Esophagus squamous epithelium (tissue), 5 donors: ENCODE measurements at regions not wholly inside any gene's neighbourhood (a gene's known extent, or its start where the extent isn't known, plus 50 kb on each side); places are given as distances from the start of the nearest gene placed in this dataset.

Source experiments
- DNase-seq: peaks from one replicate; lab custom pipeline; 2025; lab: John Stamatoyannopoulos, UW
- H3K27ac ChIP-seq, 4 donors: fragments of 200-600 bp; sonication (generic); one replicate each; pipeline ENCODE4 v1.5.1; 2016 to 2019; ENCODE audit warnings: mild to moderate bottlenecking in 1 of 4
- H3K27me3 ChIP-seq, 4 donors: fragments of 200-600 bp; sonication (generic); 1 replicate in 3 of 4; 2 replicates in 1 of 4; pipeline versions ENCODE4 v1.5.1 to v1.6.0; 2017 to 2021; ENCODE audit warnings: antibody characterized with exemption in 1 of 4
- H3K36me3 ChIP-seq, 3 donors: fragments of 200-600 bp; sonication (generic); one replicate each; pipeline ENCODE4 v1.5.1; 2016 to 2019
- H3K4me1 ChIP-seq, 3 donors: fragments of 200-600 bp; sonication (generic); one replicate each; pipeline ENCODE4 v1.5.1; 2017 to 2019
- H3K4me3 ChIP-seq, 4 donors: fragments of 200-600 bp; sonication (generic); 1 replicate in 3 of 4; 2 replicates in 1 of 4; pipeline ENCODE4 v1.5.1; 2016 to 2019; ENCODE audit warnings: mild to moderate bottlenecking in 2 of 4, moderate library complexity in 1 of 4
- H3K9me3 ChIP-seq, 3 donors: fragments of 200-600 bp; sonication (generic); one replicate each; pipeline ENCODE4 v1.5.1; 2016 to 2019
- CTCF ChIP-seq, 6 experiments: fragments of 450-650 bp in 4 of 6; fragments of 200-600 bp in 2 of 6; sonication (generic) in 2 of 6; IDR thresholded peaks; one replicate each; pipeline ENCODE4 v1.5.1; 2016 to 2019; ENCODE audit warnings: antibody characterized with exemption in 6 of 6, mild to moderate bottlenecking in 4 of 6, moderate library complexity in 4 of 6
- POLR2A ChIP-seq, 4 donors: fragments of 450-650 bp; IDR thresholded peaks; one replicate each; pipeline ENCODE4 v1.6.1; 2017; ENCODE audit warnings: antibody characterized with exemption in 4 of 4, mild to moderate bottlenecking in 4 of 4, moderate library complexity in 3 of 4
- WGBS, 2 donors: methylation state at CpG; one replicate each; pipeline ENCODE4 v1.1.5; 2018; 5-methylcytosine and 5-hydroxymethylcytosine counted together
- intact Hi-C: fragments of 100-400 bp; cut with DNase I; formaldehyde crosslinking; loops from one replicate; pipeline ENCODE4 v1.15.0; 2022
- donor health status: DM: yes; HTN: yes; CAD: no.

- intact Hi-C loops = no loop called here
- peaks cover 8 to 26% (median 11%) of the 10 kb centered on the region in 3 donors for H3K4me1 ChIP-seq
- peak overlapping the region in 3 of 4 donors; percentile 54 to 73 (median 62) for H3K27ac ChIP-seq
- DNase-seq = no peak
- 80 to 84% methylated on average over 3 of the region's 3 CpGs for WGBS, 2 donors
- H3K9me3 ChIP-seq = no peaks in the 10 kb centered on the region
- TF ChIP-seq CTCF (IDR thresholded peaks at IDR 0.05) (no peak), POLR2A (IDR thresholded peaks at IDR 0.05) (no peak)
- H3K4me3 ChIP-seq = no peak overlapping the region
- no peaks in the 10 kb centered on the region for H3K36me3 ChIP-seq
- no peaks in the 10 kb centered on the region for H3K27me3 ChIP-seq
Observed at GRCh38 chr12:47378222-47378582, 298.4 kb upstream of the AMIGO2 start.

DNA sequence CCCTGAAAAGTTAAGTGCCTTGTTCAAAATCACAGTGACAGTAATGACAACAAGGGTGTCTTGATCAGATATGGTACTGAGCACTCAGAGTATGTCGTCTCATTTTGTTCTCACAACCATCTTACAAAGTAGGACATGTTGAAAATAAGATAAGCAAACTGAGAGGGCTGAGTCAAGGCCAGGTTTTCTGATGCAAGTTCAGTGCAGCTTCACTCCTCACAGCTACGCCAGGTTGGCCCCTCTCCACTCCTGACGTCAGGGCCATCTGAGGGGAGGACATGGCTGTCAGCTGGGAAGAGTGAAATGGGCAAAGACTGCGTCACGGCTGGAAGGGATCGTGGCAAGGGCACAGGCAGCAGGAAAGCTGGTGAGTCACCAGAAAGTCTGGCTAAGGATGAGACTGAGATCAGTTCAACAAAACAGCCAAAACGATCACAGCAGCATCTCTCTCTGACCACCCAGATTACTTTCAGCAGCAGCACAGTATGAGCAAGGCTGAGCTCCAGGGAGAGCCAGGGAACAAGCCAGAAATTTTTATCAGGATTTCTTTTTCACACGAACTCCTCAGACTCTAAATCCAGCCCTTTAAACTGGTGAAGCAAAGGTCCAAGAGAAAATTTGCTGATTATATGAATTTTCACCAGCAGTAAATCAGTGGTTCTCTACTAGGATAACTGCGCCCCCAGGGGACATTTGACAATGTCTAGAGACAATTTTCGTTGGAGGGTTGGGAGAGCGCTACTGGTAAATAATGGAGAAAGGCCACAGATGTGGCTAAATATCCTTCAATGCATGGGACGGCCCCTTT, 297.9 kb upstream of the AMIGO2 start:
- no peak overlapping the region for H3K4me3 ChIP-seq
- no peak for TF ChIP-seq POLR2A (IDR thresholded peaks at IDR 0.05)
- no peak for TF ChIP-seq CTCF (IDR thresholded peaks at IDR 0.05)
- intact Hi-C loops = no loop called here

GRCh38 chr12:47376927-47377326, 297.2 kb upstream of the AMIGO2 start:
- intact Hi-C loops = no loop called here

More for the DNA sequence above, 297.9 kb upstream of the AMIGO2 start:
- Histone ChIP-seq H3K27ac (peak overlapping the region in 3 of 4 donors; percentile 54 to 73 (median 62)), H3K4me1 (peaks cover 8 to 26% (median 11%) of the 10 kb centered on the region in 3 donors), H3K9me3 (no peaks in the 10 kb centered on the region), H3K36me3 (no peaks in the 10 kb centered on the region), H3K27me3 (no peaks in the 10 kb centered on the region)
- DNase-seq = peak; percentile 13
- 47 to 48% methylated on average over 8 to 11 of the region's 12 CpGs for WGBS, 2 donors

DNA sequence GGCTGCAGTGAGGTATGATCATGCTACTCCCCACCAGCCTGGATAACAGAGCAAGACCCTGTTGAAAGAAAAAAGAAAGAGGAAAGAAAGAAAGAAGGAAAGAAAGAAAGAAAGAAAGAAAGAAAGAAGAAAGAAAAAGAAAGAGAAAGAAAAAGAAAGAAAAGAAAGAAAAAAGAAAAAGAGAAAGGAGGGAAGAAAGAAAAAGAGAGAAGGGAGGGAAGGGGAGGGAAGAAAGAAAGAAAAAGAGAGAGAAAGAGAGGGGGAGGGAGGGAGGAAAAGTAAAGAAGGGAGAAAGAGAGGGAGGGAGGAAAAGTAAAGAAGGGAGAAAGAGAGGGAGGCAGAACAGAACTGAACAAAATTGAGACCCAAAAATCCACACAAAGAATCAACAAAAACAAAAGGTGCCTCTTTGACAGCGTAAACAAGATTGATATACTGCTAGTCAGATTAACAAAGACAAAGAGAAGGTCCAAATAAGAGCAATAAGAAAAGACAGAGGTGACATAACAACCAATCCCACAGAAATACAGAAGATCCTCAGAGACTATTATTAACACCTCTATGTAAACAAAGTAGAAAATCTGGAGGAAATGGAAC, 293.9 kb upstream of the AMIGO2 start:
- Histone ChIP-seq H3K27ac (no peak overlapping the region), H3K4me1 (peaks cover 8 to 30% (median 11%) of the 10 kb centered on the region in 3 donors), H3K27me3 (no peaks in the 10 kb centered on the region), H3K9me3 (no peaks in the 10 kb centered on the region), H3K4me3 (no peak overlapping the region), H3K36me3 (no peaks in the 10 kb centered on the region)
- intact Hi-C loops = no loop called here
- no peak for TF ChIP-seq CTCF (IDR thresholded peaks at IDR 0.05)
- 68 to 100% methylated on average over 1 of the region's 1 CpG for WGBS, 2 donors
- DNase-seq = no peak

More at GRCh38 chr12:47376927-47377326, 297.2 kb upstream of the AMIGO2 start:
- Histone ChIP-seq H3K4me1 (peaks cover 8 to 26% (median 11%) of the 10 kb centered on the region in 3 donors), H3K27me3 (no peaks in the 10 kb centered on the region), H3K36me3 (no peaks in the 10 kb centered on the region), H3K4me3 (no peak overlapping the region), H3K27ac (peak overlapping the region in 3 of 4 donors; percentile 54 to 73 (median 60)), H3K9me3 (no peaks in the 10 kb centered on the region)
- no peak for DNase-seq
- 77 to 84% methylated on average over 6 of the region's 6 CpGs for WGBS, 2 donors
- no peak for TF ChIP-seq CTCF (IDR thresholded peaks at IDR 0.05)
- no peak for TF ChIP-seq POLR2A (IDR thresholded peaks at IDR 0.05)

DNA sequence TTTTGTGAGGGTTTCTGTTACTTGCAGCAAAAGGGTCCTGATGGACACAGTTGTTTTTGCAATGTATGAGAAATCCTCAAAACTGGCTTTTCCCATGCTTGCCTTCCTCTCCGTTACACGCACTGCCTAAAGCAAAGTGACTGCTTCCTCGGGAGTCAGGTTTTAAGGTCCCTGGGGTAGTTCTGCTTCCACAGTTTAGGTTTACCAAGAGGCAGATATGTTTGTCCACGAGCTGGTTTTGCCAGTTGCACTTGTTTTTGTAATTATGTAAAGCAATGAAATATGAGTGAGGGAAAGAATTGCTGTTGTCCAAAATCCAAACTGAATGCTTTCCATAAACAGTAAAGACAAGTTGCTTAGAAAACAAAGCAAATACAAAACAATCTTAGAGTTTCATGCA, 290.7 kb upstream of the AMIGO2 start:
- WGBS, 2 donors = 42 to 54% methylated on average over 4 of the region's 4 CpGs
- peaks cover 0 to 10% (median 0%) of the 10 kb centered on the region in 3 donors for H3K4me1 ChIP-seq
- no peak for DNase-seq

More for the DNA sequence above, 290.7 kb upstream of the AMIGO2 start:
- no peaks in the 10 kb centered on the region for H3K27me3 ChIP-seq
- H3K27ac ChIP-seq = no peak overlapping the region
- no peak overlapping the region for H3K4me3 ChIP-seq
- intact Hi-C loops = no loop called here
- H3K36me3 ChIP-seq = no peaks in the 10 kb centered on the region
- TF ChIP-seq CTCF (IDR thresholded peaks at IDR 0.05) (no peak), POLR2A (IDR thresholded peaks at IDR 0.05) (no peak)
- H3K9me3 ChIP-seq = no peaks in the 10 kb centered on the region
